SH-SY5Y (cell line): ENCODE measurements at regions not wholly inside any gene's neighbourhood (a gene's known extent, or its start where the extent isn't known, plus 50 kb on each side); places are given as distances from the start of the nearest gene placed in this dataset.

Experiments
- GATA2 ChIP-seq: IDR thresholded peaks from 2 replicates; pipeline ENCODE4 v1.6.1; 2011; ENCODE audit warnings: mild to moderate bottlenecking, low read depth, low read length
- GATA3 ChIP-seq: IDR thresholded peaks from 2 replicates; pipeline ENCODE4 v1.6.1; 2011; ENCODE audit warnings: low read depth, mild to moderate bottlenecking, low read length, moderate library complexity

- no peak for TF ChIP-seq GATA2
- no peak for TF ChIP-seq GATA3
Observed at GRCh38 chr3:22565393-22565792, 637.7 kb upstream of the UBE2E2 start.
